ENCODE measurements at regions not wholly inside any gene's neighbourhood (a gene's known extent, or its start where the extent isn't known, plus 50 kb on each side); places are given as distances from the start of the nearest gene placed in this dataset.
"Not testable (repeated sequence)": the region's sequence is repeated elsewhere in the genome, so short reads cannot be mapped to it uniquely, and the experiment has no call there.

DNA sequence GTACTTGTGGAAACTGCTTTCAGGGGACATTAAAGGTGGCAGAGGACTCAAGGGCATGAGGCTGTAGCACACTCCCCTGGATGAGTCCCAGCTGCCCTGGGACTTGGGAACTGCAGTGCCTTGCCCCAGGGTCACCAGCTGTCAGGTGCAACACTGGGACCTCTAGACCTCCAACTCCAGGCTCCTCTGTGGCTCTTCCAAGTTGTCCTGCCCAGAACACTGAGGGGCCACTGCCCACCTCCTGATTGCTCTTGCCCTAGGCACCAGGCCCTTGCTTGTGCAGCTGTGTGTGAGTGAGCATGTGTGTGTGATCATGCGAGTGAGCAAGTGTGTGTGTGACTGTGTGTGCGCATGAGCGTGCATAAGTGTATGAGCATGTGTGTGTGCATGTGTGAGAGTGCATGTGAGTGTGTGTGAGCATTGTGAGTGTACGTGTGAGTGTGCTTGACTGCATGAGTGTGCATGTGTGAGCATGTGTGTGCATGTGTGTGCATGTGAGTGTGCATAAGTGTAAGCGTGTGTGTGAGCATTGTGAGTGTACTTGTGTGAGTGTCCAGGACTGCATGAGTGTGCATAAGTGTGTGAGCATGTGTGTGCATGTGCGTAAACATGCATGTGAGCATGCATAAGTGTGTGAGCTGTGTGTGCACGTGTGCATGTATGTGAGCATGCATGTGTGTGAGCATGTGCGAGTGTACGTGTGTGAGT is 301.5 kb downstream of the NDUFA10 start:
- no peak for DNase-seq

DNA sequence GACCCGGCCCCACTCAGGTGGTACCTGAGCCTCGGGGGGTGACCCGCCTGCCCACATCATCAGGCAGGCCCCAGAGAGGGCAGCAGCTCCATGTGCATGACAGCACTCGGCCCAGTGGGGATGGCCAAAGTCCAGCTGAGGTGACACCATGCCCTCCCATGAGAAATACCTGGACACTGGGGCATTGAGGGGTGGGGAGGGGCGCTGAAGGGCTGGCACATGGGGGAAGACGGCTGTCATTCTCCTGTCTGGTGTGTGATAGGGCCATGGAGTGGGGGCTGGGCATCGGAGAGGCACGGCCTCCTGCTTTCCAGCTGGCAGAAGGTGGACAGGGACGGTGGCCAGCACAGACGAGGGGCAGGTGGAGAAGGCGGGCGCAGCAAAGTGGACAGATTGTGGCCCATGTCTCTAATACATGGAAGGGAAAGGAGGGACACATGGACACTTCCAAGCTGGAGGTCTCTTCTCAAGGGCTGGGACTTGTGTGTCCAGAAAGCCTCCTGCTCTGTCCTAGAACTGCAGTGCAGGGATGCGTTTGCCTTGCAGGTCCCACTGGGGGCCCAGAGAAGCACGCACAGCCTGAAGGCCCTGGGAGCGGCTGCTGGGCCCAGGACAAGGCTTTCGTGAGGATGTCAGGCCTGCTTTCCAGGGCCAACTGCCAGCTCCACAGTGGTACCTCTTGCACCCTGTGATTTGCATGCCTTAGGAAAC is 302.2 kb downstream of the NDUFA10 start:
- no peak for DNase-seq

DNA sequence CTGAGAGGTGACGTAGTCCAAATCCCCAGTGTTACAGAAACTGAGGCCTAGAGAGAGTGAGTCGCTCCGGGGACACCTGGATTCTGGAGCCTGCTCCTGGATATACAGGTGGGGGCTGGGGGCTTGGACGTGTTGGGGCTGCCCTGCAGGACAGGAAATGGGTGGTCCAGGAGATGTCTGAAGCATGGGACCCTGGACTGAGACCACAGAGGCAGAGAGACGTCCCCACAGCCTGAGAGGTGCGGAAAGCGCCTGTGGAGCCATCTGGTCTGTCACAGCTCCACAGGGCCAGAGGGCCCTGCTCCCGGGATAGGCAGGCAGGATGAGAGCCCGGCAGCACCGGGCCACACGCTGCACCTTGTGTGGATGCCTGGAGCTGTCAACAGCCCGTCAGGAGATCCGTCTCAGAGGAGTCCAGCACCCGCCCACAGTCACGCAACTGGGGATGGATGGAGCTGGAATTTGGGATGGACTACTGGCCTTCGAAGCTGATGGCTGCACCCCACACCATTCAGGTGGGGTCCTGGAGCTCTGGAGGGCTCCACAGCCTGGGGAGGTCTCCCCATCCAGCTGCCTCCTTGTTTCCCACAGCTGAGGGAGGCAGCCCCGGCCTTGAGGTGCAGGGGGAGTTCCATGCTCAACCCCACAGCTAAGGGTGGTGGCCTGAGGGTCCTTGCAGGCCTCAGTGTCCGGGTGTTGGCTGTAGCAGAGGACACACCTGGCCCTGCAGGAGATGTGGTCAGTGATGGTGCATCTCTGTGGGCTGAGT is 303.0 kb downstream of the NDUFA10 start:
- no peak for DNase-seq

DNA sequence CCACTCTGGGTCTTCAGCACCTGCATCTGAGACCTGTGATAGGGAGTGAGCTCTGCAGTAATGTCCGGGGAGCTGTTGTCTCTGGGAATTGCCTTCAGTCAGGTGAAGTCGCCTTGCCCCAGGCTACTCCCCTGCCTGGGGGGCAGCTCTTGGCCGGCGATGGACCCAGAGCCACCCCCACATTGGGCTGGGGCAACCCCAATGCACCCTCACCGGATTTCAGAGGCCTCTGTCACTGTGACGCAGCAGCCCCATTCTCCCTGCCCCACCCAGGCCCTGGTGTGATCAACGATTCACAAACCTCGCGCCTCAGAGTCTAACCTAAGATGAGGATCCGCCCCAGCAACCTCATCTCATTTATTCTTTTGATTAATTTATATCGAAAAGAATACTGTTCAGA is 303.6 kb downstream of the NDUFA10 start:
- no peak for DNase-seq

DNA sequence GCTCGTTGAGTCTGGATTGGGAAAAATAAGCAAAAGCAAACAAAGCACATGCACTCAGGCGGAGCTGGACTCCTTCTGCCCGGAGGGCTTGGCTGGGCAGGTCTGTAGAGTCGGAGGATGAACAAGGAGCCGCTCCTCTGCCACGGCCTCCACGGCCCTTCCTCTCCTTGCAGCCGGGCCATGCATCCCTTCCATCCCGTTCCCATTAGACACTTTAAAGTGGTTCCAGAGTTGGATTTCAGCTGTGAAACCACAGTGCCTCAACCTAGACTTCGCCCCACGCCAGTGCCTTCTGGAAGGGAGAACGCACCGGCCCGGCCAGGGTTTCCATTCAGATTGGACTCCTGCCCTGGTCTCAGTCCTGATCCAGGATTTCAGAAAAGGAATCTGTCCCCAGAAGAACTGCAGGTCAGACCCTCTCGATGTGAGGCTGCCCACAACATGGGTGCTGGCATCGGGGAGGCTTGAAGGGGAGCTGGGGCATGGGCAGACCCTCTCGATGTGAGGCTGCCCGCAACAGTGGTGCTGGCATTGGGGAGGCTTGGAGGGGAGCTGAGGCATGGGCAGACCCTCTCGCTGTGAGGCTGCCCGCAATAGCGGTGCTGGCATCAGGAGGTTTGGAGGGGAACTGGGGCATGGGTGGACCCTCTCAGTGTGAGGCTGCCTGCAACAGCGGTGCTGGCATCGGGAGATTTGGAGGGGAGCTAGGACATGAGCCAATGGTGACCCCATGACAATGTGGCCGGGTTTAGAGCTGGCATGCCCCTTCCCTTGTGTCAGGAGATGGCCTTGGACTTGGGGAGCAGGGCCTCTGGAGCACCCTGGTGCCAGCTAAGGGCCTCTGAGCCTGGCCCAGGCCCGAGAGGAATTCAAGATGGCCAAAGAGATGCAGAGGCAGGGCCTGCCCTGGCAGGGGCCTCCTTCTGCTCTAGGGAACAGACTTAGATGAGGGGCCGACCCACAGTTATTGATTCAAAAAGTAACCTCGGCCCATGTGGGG is 304.5 kb downstream of the NDUFA10 start:
- peak; percentile 18 for DNase-seq

DNA sequence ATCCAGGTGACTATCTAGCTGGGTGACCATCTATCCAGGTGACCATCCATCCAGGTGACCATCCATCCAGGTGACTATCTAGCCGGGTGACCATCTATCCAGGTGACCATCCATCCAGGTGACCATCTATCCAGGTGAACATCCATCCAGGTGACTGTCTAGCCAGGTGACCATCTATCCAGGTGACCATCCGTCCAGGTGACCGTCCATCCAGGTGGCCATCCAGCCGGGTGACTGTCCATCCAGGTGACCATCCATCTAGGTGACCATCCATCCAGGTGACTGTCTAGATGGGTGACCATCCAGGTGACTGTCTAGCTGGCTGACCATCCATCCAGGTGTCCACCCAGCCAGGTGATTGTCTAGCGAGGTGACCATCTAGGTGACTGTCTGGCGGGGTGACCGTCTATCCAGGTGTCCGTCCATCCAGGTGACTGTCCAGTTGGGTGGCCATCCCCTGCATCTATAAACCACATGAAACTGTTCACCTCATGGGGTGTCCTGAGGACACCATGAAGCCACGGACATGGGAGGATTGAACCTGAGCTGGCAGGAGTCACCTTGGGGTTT is 305.3 kb downstream of the NDUFA10 start:
- DNase-seq, result no peak

DNA sequence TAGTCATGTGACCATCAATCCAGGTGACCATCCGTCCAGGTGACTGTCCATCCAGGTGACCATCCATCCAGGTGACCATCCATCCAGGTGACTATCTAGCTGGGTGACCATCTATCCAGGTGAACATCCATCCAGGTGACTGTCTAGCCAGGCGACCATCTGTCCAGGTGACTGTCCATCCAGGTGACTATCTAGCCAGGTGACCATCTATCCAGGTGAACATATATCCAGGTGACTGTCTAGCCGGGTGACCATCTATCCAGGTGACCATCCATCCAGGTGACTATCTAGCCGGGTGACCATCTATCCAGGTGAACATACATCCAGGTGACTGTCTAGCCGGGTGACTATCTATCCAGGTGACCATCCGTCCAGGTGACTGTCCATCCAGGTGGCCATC is 306.2 kb downstream of the NDUFA10 start:
- not testable (repeated sequence) for DNase-seq

DNA sequence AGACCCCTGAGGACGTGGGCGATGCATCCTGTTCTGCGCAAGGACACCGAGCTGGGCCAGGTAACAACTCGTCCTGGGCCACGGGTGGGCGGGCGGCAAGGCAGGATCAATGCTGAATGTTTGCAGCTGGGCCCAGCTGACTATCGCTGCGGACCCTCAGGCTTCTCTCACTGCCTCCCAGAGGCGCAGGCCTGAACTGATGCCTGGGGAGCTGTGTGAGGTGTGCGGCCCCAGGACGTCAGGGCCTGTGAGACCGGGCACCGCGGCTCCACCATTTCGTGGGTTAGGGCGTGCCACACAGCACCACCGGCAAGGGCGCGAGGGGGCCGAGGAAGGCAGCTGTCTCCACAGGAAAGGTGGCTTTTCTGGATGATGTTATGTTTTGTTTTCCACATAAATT is 307.4 kb downstream of the NDUFA10 start:
- no peak for DNase-seq

DNA sequence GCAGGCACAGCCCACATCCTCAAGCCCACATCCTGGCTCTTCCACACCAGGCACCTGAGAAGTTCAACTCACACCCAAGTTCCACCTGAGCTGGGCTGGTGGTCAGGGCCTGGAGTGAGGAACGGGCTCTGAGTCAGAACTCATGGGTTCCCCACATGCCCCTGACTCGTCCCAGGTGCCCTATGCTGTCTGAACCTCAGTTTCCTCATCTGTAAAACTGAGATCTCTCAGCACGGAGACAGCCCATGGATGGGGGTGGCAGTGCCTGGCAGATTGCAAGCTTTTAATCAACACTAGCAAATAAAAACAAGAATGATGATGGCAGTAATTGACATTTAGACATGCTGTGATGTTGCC is 307.8 kb downstream of the NDUFA10 start:
- no peak for DNase-seq

DNA sequence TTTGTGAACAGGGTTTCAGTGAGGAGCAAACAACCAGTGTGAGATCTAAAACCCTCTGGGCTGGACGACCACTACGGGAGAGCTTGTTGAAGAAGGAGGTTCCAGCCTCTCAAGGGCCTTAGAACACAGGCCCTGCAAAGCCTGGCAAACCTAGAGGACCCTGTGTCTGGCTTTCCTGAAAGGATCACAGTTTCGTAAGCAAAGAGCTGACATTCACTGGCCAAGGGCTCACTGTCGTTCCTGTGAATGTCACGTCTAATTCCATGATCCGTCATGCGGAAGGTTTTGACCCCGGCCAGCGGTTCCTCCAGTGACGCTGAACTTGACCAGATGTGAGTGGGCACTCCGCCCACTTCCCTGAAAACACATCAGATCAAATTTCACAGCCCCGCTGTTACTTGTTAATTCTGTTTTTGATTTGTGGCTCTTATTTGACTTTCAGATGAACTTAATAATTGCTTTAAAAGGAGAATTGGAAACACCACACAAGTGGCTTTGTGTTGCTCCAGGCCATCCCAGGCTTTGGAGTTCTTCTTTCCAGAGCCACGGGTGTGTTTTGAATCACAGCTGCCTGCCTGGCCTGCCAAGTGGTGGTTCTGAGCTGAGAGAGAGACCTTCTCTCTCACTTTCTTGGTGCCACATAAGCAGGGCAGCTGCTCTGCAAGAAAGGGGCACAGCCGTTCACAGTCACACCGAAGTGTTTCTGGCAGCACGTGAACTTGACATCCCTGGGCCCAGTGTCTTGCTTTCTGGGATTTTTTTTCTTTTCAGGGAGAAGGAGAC is 308.4 kb downstream of the NDUFA10 start:
- DNase-seq, result no peak

DNA sequence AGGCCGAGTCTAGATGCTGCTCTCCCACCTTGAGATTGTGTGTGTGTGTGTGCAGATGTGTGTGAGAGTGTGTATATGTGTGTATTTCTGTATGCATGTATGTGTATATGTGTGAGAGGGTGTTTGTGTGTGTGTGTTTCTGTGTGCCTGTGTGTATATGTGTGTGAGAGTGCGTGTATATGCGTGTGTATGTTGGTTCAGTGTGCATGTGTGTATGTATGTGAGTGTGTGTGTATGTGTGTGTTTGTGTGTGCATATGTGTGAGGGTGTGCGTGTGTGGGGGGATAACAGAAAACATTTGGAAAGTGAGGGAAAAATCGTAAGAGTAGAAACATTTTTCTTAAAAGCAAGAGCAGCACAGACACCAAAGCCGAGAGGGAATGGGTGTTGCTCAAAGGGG is 309.1 kb downstream of the NDUFA10 start:
- DNase-seq, result no peak

DNA sequence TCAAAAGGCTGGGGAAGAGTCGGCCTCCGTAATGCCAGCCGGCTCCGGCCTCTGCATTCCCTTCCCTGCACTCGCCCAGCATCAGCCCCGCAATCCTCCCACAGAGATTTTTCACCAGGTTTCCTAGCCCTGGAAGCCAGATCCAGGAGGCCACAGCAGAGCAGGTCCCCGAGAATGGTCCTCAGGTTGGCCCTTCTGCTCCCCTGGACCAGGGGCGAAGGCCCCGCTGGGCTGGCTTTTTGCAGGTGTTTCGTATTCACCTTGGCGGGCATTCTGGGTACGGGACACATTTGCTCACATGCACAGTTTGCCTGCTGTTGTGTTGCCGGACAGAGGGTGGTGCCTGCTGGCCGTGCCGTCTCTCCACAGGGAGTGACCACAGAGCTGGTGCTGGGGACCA is 309.5 kb downstream of the NDUFA10 start:
- DNase-seq, result no peak

DNA sequence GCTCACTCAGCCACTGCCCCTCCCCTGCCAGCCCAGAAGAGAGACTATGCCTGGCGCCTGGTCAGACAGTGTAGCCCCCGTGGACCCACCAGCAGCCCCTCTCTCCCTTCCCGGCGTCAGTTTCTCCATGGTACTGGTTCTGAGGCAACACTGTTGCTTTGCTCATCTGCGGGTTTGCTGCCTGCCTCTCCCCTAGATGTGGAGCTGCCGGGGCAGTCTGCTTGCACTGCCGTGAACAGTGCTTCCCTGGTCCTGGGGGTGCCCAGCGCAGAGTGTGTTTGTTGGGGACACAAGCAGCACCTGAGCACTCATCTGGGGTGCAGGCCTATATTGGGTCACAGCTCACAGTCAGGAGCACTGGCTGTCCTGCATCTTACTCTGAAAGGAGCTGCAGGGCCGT is 309.9 kb downstream of the NDUFA10 start:
- no peak for DNase-seq

DNA sequence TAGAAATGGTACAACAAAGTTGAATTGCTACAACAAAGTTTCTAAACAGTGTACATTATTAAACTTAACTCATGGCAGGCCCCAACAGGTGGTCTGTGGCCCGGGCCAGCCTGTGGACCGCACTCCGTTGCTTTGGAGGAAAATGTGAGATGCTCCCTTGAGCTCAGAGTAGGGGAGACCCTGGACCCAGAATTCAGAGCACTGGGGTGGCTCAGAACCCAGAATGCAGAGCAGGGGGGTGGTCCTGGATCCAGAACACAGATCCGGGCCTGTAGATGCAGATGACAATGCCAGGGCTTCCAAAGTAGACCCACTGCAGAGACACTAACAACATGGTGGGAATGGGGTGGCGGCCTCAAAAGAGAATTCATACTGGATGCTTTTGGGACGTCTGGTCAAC is 311.0 kb downstream of the NDUFA10 start:
- no peak for DNase-seq

DNA sequence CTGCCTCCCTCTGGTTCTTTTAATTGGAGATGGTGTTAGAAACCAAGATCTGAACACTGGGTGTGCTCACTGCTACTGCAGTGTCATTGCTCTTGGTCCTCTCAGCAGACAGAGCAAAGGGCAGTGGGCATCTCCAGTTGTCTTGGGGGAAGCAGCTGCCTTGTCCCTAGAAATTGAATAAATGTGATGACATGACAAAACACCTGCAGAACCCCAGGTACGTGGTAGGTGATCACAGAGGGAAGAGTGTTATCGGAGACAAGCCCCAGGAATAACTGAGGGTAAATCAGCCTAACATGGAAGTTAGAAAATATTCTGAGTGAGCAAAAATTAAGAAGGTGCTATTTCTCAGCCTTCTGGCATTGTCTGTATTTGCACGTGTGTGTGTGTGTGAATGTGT is 311.9 kb upstream of the HDAC4 start:
- no peak for DNase-seq

DNA sequence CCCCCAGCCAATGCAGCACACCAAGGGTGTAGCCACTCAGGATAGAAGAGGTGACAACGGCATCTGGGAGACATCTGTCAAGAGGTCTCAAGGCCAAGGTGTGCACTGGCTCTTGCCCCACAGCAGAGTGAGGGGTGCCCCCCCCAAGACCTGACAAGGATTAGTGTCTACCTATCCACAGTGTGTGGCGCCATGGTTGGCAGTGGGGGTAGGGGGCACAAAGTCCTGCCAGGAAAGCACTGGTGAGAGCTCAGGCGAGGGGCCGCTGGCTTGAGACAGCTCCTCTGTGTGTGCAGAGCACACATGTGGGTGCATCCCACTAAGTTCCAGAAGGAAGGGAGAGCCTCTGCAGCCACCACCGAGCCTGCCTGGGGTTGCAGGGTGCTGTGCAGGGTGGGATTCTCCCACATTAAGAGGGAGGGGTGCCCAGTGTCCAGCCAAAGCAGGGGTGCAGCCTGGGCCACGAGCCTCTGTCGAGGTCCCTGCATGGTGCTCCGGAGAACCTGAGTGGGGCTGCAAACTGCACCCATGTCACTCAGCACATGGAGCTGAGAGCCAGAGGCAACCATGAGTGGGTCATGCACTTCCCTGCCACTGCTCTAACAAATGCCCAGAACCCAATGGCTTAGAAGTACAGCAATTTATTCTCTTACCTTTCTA is 311.2 kb upstream of the HDAC4 start:
- DNase-seq, result no peak

DNA sequence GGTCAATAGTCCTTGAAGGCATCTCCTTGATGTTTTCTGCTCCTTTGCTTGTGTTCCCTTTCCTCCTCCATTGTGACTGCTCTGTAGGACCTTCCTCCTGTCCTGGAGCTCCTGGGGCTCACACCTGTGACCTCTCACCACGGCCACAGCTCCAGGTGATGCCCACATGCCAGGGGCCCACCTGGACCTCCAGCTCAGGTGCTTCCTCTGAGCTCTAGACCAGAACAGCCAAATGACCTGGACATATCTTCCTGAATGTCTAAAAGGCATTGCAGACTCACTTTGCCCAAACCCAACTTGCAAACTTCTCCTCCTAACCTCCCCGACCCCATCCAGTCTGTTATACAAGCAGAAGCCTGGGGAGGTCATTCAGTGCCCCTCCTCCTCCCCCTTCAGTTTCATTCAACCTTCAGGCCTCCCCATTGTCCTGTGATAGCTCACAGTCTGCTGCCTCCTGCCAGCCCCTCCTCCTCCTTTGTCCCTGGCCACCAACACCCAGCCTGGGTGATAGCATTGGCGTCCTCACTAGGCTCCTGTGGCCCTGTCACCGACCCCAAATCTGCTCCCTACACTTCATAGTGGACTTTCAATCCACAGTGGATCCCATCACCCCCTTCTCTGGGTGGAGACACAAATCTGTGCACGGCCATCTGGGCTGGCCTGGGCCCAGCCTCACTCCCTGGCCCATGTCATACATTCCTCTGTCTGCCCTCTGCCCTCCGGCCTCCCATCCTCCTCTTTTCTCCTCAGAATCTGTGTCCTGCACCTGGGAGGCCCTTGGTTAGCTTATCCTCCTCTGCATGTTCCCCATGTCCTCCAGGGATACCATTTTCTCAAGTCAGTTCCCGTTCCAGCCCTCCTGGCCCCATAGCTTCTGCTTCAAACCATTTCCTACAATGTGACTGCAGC is 310.4 kb upstream of the HDAC4 start:
- DNase-seq, result no peak

DNA sequence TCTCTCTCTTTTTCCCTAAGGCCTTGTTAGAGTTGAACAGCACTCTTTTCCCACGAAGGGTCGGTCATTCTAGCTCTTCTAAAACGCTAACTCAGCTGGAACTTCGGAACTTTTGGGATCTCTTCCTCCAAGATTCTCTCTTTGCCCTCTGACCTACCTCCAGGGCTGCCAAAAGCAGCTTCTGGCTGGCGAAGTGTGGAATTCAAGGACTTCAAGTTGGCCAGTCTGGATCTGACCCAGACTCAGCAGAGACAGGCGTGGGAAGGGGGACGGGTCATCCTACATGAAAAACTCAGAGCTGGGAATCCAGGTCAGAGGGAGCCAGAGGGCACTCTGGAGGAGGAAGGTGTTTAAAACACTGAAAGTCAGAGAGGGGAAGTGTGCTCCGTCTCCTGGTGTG is 305.5 kb upstream of the HDAC4 start:
- no peak for DNase-seq

DNA sequence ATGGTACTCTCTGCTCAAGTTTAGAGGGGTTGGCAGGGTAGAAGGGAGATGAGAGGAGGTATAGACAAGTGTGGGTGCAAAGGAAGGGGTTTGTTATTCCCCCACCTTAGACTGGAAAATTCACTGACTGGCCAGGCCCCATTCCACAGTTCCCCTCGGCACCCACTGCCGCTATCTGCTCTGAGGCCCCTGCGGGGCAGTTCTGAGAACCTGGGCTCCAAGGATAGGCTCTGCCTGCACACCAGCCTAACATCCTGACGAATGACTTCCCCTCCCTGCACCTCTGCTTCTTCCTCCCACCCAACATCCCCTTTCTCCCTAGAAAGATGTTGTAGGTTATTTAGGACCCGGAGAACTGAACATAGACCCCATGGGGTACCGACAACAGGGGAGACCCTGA is 303.9 kb upstream of the HDAC4 start:
- DNase-seq, result no peak

DNA sequence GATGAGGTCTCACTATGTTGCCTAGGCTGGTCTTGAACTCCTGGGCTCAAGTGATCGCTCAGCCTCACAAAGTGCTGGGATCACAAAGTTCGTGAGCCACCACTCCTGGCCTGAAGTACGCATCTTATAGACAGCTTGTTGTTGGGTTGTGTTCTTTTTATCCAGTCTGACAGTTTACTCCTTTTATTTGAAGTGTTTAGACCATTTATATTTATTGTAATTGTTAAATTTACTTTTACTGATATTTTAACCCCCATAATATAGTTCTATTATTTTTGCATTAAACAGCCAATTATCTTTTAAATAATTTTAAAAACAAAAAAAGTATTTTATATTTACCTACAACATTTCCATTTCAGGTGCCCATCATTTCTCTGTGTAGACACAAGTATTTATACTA is 303.0 kb upstream of the HDAC4 start:
- no peak for DNase-seq

Data from hematopoietic multipotent progenitor cell treated with erythropoietin and hydrocortisone succinate and interleukin-3 and kit ligand, for 4 days (in vitro differentiated cells).